OCI-LY7 (cell line): ENCODE measurements at regions not wholly inside any gene's neighbourhood (a gene's known extent, or its start where the extent isn't known, plus 50 kb on each side); places are given as distances from the start of the nearest gene placed in this dataset.

Experiments
- BruUV-seq: library from RNA; stranded (reverse); fragments of 400-500 nt; replicated peaks from 2 replicates; lab custom pipeline; 2021; lab: Mats Ljungman, UMichigan
- CTCF ChIA-PET: fragments of 300-600 bp; sonication (Branson Sonifier 250); formaldehyde crosslinking; loops from one replicate; lab custom pipeline; 2022; ENCODE audit warnings: antibody characterized with exemption; ENCODE audit not compliant: unreplicated experiment; lab: Charles Lee
- POLR2A ChIA-PET: fragments of 300-600 bp; sonication (Branson Sonifier 250); formaldehyde crosslinking; loops from one replicate; lab custom pipeline; 2022; ENCODE audit warnings: antibody characterized with exemption; lab: Charles Lee
- DNase-seq: peaks from one replicate; pipeline ENCODE4 v3.0.0-alpha.2; 2015; ENCODE audit warnings: low spot score
- H2AFZ ChIP-seq: fragments of 200-600 bp; sonication (generic), shearing (Covaris generic); 2 replicates; pipeline ENCODE4 v1.6.1; 2014; ENCODE audit warnings: mild to moderate bottlenecking, antibody characterized with exemption, low read length, moderate library complexity
- H3K27ac ChIP-seq: fragments of 200-600 bp; sonication (generic); 2 replicates; pipeline ENCODE4 v1.5.1; 2014; ENCODE audit warnings: mixed run types, low read depth, mild to moderate bottlenecking, moderate library complexity, low read length, inconsistent platforms; ENCODE audit not compliant: poor library complexity, severe bottlenecking
- H3K36me3 ChIP-seq: fragments of 200-600 bp; sonication (generic); 2 replicates; pipeline ENCODE4 v1.6.1; 2014; ENCODE audit warnings: mild to moderate bottlenecking, antibody characterized with exemption, low read length, moderate library complexity, mixed read lengths; ENCODE audit not compliant: insufficient read depth
- H3K4me1 ChIP-seq: fragments of 200-600 bp; sonication (generic); 2 replicates; pipeline ENCODE4 v1.5.1; 2014; ENCODE audit warnings: mild to moderate bottlenecking, low read length; ENCODE audit not compliant: insufficient read depth, poor library complexity, severe bottlenecking
- H3K4me2 ChIP-seq: fragments of 200-600 bp; sonication (generic); 2 replicates; pipeline ENCODE4 v1.6.1; 2014; ENCODE audit warnings: mild to moderate bottlenecking, low read length
- H3K4me3 ChIP-seq: fragments of 200-600 bp; sonication (generic); 2 replicates; pipeline ENCODE4 v1.5.1; 2014; ENCODE audit warnings: mild to moderate bottlenecking, low read depth, low read length; ENCODE audit not compliant: poor library complexity, severe bottlenecking
- H3K79me2 ChIP-seq: fragments of 200-600 bp; sonication (generic); 2 replicates; pipeline ENCODE4 v1.6.1; 2016; ENCODE audit warnings: low read depth, mild to moderate bottlenecking, low read length, moderate library complexity, mixed read lengths; ENCODE audit not compliant: insufficient read depth
- H3K9me2 ChIP-seq: fragments of 200-600 bp; sonication (generic); 2 replicates; pipeline ENCODE4 v1.6.1; 2016; ENCODE audit warnings: mild to moderate bottlenecking, low read length, mixed read lengths; ENCODE audit not compliant: insufficient read depth
- H3K9me3 ChIP-seq: fragments of 200-600 bp; sonication (generic); 2 replicates; pipeline ENCODE4 v1.6.1; 2014; ENCODE audit warnings: mild to moderate bottlenecking, mixed run types, low read length, mixed read lengths
- H4K20me1 ChIP-seq: fragments of 200-600 bp; sonication (generic); 2 replicates; pipeline ENCODE4 v1.6.1; 2014; ENCODE audit warnings: mild to moderate bottlenecking, antibody characterized with exemption, low read length, moderate library complexity, mixed read lengths; ENCODE audit not compliant: insufficient read depth
- CTCF ChIP-seq: fragments of 200-600 bp; sonication (generic); conservative IDR thresholded peaks from 2 replicates; pipeline ENCODE4 v1.5.1; 2014; ENCODE audit warnings: mild to moderate bottlenecking, antibody characterized with exemption, low read length, moderate library complexity, mixed read lengths
- EZH2phosphoT487 ChIP-seq: fragments of 200-600 bp; sonication (generic); IDR thresholded peaks from 2 replicates; pipeline ENCODE4 v1.6.1; 2018; ENCODE audit warnings: low read depth, borderline replicate concordance, mild to moderate bottlenecking, mixed run types, antibody characterized with exemption, low read length, moderate library complexity, mixed read lengths
- intact Hi-C: fragments of 100-400 bp; cut with micrococcal nuclease; formaldehyde crosslinking; loops from one replicate; pipeline ENCODE4 v1.10.0; 2022; ENCODE audit not compliant: unreplicated experiment

- no peaks in the 10 kb centered on the region for H4K20me1 ChIP-seq
- no peak overlapping the region for H3K4me2 ChIP-seq
- no peaks in the 10 kb centered on the region for H3K79me2 ChIP-seq
- ChIA-PET CTCF (no interaction called here), POLR2A (no interaction called here)
- no peak overlapping the region for H2AFZ ChIP-seq
- no TSS peak for BruUV-seq
- H3K9me3 ChIP-seq, result no peaks in the 10 kb centered on the region
- H3K36me3 ChIP-seq, result no peaks in the 10 kb centered on the region
- no peak for DNase-seq
- TF ChIP-seq CTCF, result no peak
- no peak for TF ChIP-seq EZH2phosphoT487
- intact Hi-C loops, result no loop called here
- H3K4me3 ChIP-seq, result no peak overlapping the region
- H3K9me2 ChIP-seq, result no peaks in the 10 kb centered on the region
- H3K27ac ChIP-seq, result no peak overlapping the region
- H3K4me1 ChIP-seq, result peaks cover 8% of the 10 kb centered on the region
Measured at GRCh38 chr6:25060522-25060921, 124.8 kb upstream of the RIPOR2 start.

GRCh38 chr6:25061289-25061936 is 125.7 kb upstream of the RIPOR2 start:
- H3K79me2 ChIP-seq, result no peaks in the 10 kb centered on the region
- ChIA-PET CTCF (no interaction called here), POLR2A (no interaction called here)
- no peak overlapping the region for H3K4me3 ChIP-seq
- intact Hi-C loops, result no loop called here
- no peak overlapping the region for H3K27ac ChIP-seq
- no peak for DNase-seq
- no peak overlapping the region for H3K4me2 ChIP-seq
- no TSS peak for BruUV-seq
- H3K4me1 ChIP-seq, result no peaks in the 10 kb centered on the region
- no peaks in the 10 kb centered on the region for H3K9me2 ChIP-seq
- no peaks in the 10 kb centered on the region for H3K36me3 ChIP-seq
- H4K20me1 ChIP-seq, result no peaks in the 10 kb centered on the region
- no peak overlapping the region for H2AFZ ChIP-seq
- no peaks in the 10 kb centered on the region for H3K9me3 ChIP-seq
- TF ChIP-seq CTCF, result no peak
- no peak for TF ChIP-seq EZH2phosphoT487

- Histone ChIP-seq H2AFZ (no peak overlapping the region), H3K79me2 (no peaks in the 10 kb centered on the region), H3K4me1 (no peaks in the 10 kb centered on the region), H3K27ac (no peak overlapping the region), H3K4me2 (no peak overlapping the region), H3K36me3 (no peaks in the 10 kb centered on the region), H4K20me1 (no peaks in the 10 kb centered on the region), H3K9me3 (no peaks in the 10 kb centered on the region), H3K9me2 (no peaks in the 10 kb centered on the region), H3K4me3 (no peak overlapping the region)
- no TSS peak for BruUV-seq
- CTCF ChIA-PET, result interaction anchor here (1.0 kb wide), 1 partner anchor 20 kb away, joined by 3 read pairs; no protein-coding TSS in a partner anchor
- TF ChIP-seq CTCF (no peak), EZH2phosphoT487 (no peak)
- POLR2A ChIA-PET, result interaction anchor here (0.6 to 1.3 kb wide), 2 partner anchors 11 to 449 kb away, joined by 3 read pairs; no protein-coding TSS in a partner anchor
- no peak for DNase-seq
- intact Hi-C loops, result no loop called here
Measured at GRCh38 chr6:25062070-25062811, 126.5 kb upstream of the RIPOR2 start.
